Mesendoderm (in vitro differentiated cells): ENCODE measurements at regions not wholly inside any gene's neighbourhood (a gene's known extent, or its start where the extent isn't known, plus 50 kb on each side); places are given as distances from the start of the nearest gene placed in this dataset.

Experiments
- DNase-seq: peaks from one replicate; pipeline ENCODE4 v3.0.0; 2013
- H2AK5ac ChIP-seq: 2 replicates; pipeline ENCODE4 v1.6.1; 2013; ENCODE audit warnings: low read length, inconsistent platforms
- H2BK120ac ChIP-seq: 2 replicates; pipeline ENCODE4 v1.6.1; 2013; ENCODE audit warnings: low read depth, mild to moderate bottlenecking, low read length, moderate library complexity, mixed read lengths
- H2BK15ac ChIP-seq: replicated peaks from 2 replicates; pipeline ENCODE4 v1.6.1; 2013; ENCODE audit warnings: low read depth, mild to moderate bottlenecking, moderate library complexity
- H2BK5ac ChIP-seq: 2 replicates; pipeline ENCODE4 v1.6.1; 2013; ENCODE audit warnings: low read length, inconsistent platforms
- H3K18ac ChIP-seq: 2 replicates; pipeline ENCODE4 v1.6.1; 2013; ENCODE audit warnings: mild to moderate bottlenecking, low read length, mixed read lengths
- H3K23ac ChIP-seq: one replicate; pipeline ENCODE4 v1.6.1; 2013; ENCODE audit warnings: low read length
- H3K27ac ChIP-seq: 2 replicates; pipeline ENCODE4 v1.5.1; 2013; ENCODE audit warnings: low read depth, mild to moderate bottlenecking, inconsistent platforms, low read length, moderate library complexity
- H3K27me3 ChIP-seq: 2 replicates; pipeline ENCODE4 v1.6.1; 2013; ENCODE audit warnings: low read length, control low read depth, mild to moderate bottlenecking, inconsistent platforms; ENCODE audit not compliant: insufficient read depth, poor library complexity
- H3K36me3 ChIP-seq: 2 replicates; pipeline ENCODE4 v1.6.1; 2013; ENCODE audit warnings: low read length, inconsistent platforms; ENCODE audit not compliant: control insufficient read depth, insufficient read depth
- H3K4ac ChIP-seq: one replicate; pipeline ENCODE4 v1.6.1; 2013; ENCODE audit warnings: low read depth, mild to moderate bottlenecking, low read length, moderate library complexity
- H3K4me1 ChIP-seq: 2 replicates; pipeline ENCODE4 v1.6.1; 2013; ENCODE audit warnings: low read depth, low read length, inconsistent platforms; ENCODE audit not compliant: control insufficient read depth
- H3K4me2 ChIP-seq: 2 replicates; pipeline ENCODE4 v1.6.1; 2013; ENCODE audit warnings: low read length
- H3K4me3 ChIP-seq: 2 replicates; pipeline ENCODE4 v1.5.1; 2013; ENCODE audit warnings: mild to moderate bottlenecking, low read length
- H3K56ac ChIP-seq: one replicate; pipeline ENCODE4 v1.6.1; 2013; ENCODE audit warnings: low read length
- H3K79me1 ChIP-seq: 2 replicates; pipeline ENCODE4 v1.6.1; 2013; ENCODE audit warnings: low read length, inconsistent platforms
- H3K79me2 ChIP-seq: 2 replicates; pipeline ENCODE4 v1.6.1; 2013; ENCODE audit warnings: mild to moderate bottlenecking, low read length; ENCODE audit not compliant: control insufficient read depth, insufficient read depth
- H3K9ac ChIP-seq: 2 replicates; pipeline ENCODE4 v1.6.1; 2013; ENCODE audit warnings: low read length, inconsistent platforms
- H4K5ac ChIP-seq: one replicate; pipeline ENCODE4 v1.6.1; 2013; ENCODE audit warnings: low read length
- H4K8ac ChIP-seq: one replicate; pipeline ENCODE4 v1.6.1; 2013; ENCODE audit warnings: low read depth, mild to moderate bottlenecking, control low read depth, low read length, moderate library complexity
- WGBS: extraction: QIAGEN DNeasy Blood & Tissue Kit; methylation state at CpG from one replicate; pipeline ENCODE4 v1.1.7; 2013; ENCODE audit warnings: low lambda C conversion rate, missing lambda C conversion rate; ENCODE audit not compliant: insufficient coverage; ENCODE audit errors: extremely low coverage; 5-methylcytosine and 5-hydroxymethylcytosine counted together

- Histone ChIP-seq H3K4me3 (no peak overlapping the region), H2BK5ac (no peak overlapping the region), H2AK5ac (no peak overlapping the region), H3K79me1 (no peaks in the 10 kb centered on the region), H2BK120ac (no peak overlapping the region), H3K4me1 (no peaks in the 10 kb centered on the region), H3K79me2 (no peaks in the 10 kb centered on the region), H3K18ac (no peak overlapping the region), H3K56ac (no peak overlapping the region), H4K8ac (no peak overlapping the region), H3K23ac (no peak overlapping the region), H2BK15ac (no peak overlapping the region), H3K27me3 (no peaks in the 10 kb centered on the region), H4K5ac (no peak overlapping the region), H3K4me2 (no peak overlapping the region), H3K9ac (no peak overlapping the region), H3K27ac (no peak overlapping the region), H3K4ac (no peak overlapping the region), H3K36me3 (no peaks in the 10 kb centered on the region)
- no peak for DNase-seq
These were observed 1583.6 kb downstream of the CDH8 start for GRCh38 chr16:60452646-60453045.

GRCh38 chr16:60438894-60439293 lies 1597.3 kb downstream of the CDH8 start:
- Histone ChIP-seq H3K36me3 (no peaks in the 10 kb centered on the region), H3K27me3 (no peaks in the 10 kb centered on the region), H3K27ac (no peak overlapping the region), H2BK15ac (no peak overlapping the region), H3K23ac (no peak overlapping the region), H3K4me2 (no peak overlapping the region), H3K56ac (no peak overlapping the region), H3K4me3 (no peak overlapping the region), H3K79me2 (no peaks in the 10 kb centered on the region), H3K4me1 (no peaks in the 10 kb centered on the region), H4K8ac (no peak overlapping the region), H3K79me1 (no peaks in the 10 kb centered on the region), H3K18ac (no peak overlapping the region), H3K9ac (no peak overlapping the region), H4K5ac (no peak overlapping the region), H3K4ac (no peak overlapping the region), H2AK5ac (no peak overlapping the region), H2BK120ac (no peak overlapping the region), H2BK5ac (no peak overlapping the region)
- no CpG with 5 or more reads among the region's 6 CpGs for WGBS
- DNase-seq: no peak

GRCh38 chr16:60432472-60432871 lies 1603.8 kb downstream of the CDH8 start:
- Histone ChIP-seq H3K36me3 (no peaks in the 10 kb centered on the region), H3K4me2 (no peak overlapping the region), H3K4me1 (no peaks in the 10 kb centered on the region), H2AK5ac (no peak overlapping the region), H3K23ac (no peak overlapping the region), H3K27ac (no peak overlapping the region), H3K27me3 (no peaks in the 10 kb centered on the region), H3K79me2 (no peaks in the 10 kb centered on the region), H2BK15ac (no peak overlapping the region), H3K79me1 (no peaks in the 10 kb centered on the region), H3K9ac (no peak overlapping the region), H3K56ac (no peak overlapping the region), H3K18ac (no peak overlapping the region), H3K4me3 (no peak overlapping the region), H2BK5ac (no peak overlapping the region), H3K4ac (no peak overlapping the region), H4K8ac (no peak overlapping the region), H2BK120ac (no peak overlapping the region), H4K5ac (no peak overlapping the region)
- no peak for DNase-seq

- Histone ChIP-seq H3K56ac (no peak overlapping the region), H3K18ac (no peak overlapping the region), H3K23ac (no peak overlapping the region), H2BK15ac (no peak overlapping the region), H3K4me1 (no peaks in the 10 kb centered on the region), H2AK5ac (no peak overlapping the region), H3K4me3 (no peak overlapping the region), H3K27ac (no peak overlapping the region), H4K5ac (no peak overlapping the region), H2BK5ac (no peak overlapping the region), H3K27me3 (no peaks in the 10 kb centered on the region), H3K79me1 (no peaks in the 10 kb centered on the region), H4K8ac (no peak overlapping the region), H3K79me2 (no peaks in the 10 kb centered on the region), H3K4me2 (no peak overlapping the region), H2BK120ac (no peak overlapping the region), H3K9ac (no peak overlapping the region), H3K36me3 (no peaks in the 10 kb centered on the region), H3K4ac (no peak overlapping the region)
- DNase-seq: peak; percentile 9
- no CpG with 5 or more reads among the region's 4 CpGs for WGBS
These were observed 1616.4 kb downstream of the CDH8 start for GRCh38 chr16:60419859-60420258.

GRCh38 chr16:60414613-60415012 lies 1621.6 kb downstream of the CDH8 start:
- Histone ChIP-seq H4K5ac (no peak overlapping the region), H3K79me1 (no peaks in the 10 kb centered on the region), H2BK15ac (no peak overlapping the region), H3K18ac (no peak overlapping the region), H2BK5ac (no peak overlapping the region), H3K4me3 (no peak overlapping the region), H4K8ac (no peak overlapping the region), H3K79me2 (no peaks in the 10 kb centered on the region), H3K27ac (no peak overlapping the region), H3K4me2 (no peak overlapping the region), H3K23ac (no peak overlapping the region), H3K27me3 (no peaks in the 10 kb centered on the region), H3K36me3 (no peaks in the 10 kb centered on the region), H3K4ac (no peak overlapping the region), H3K4me1 (no peaks in the 10 kb centered on the region), H2AK5ac (no peak overlapping the region), H3K56ac (no peak overlapping the region), H2BK120ac (no peak overlapping the region), H3K9ac (no peak overlapping the region)
- WGBS: no CpG with 5 or more reads among the region's 1 CpG
- DNase-seq: peak; percentile 6

- Histone ChIP-seq H2AK5ac (no peak overlapping the region), H3K79me2 (no peaks in the 10 kb centered on the region), H3K23ac (no peak overlapping the region), H4K8ac (no peak overlapping the region), H3K27me3 (no peaks in the 10 kb centered on the region), H2BK120ac (no peak overlapping the region), H3K4me1 (no peaks in the 10 kb centered on the region), H3K4ac (no peak overlapping the region), H3K9ac (no peak overlapping the region), H4K5ac (no peak overlapping the region), H2BK15ac (no peak overlapping the region), H3K4me2 (no peak overlapping the region), H3K18ac (no peak overlapping the region), H3K79me1 (no peaks in the 10 kb centered on the region), H2BK5ac (no peak overlapping the region), H3K4me3 (no peak overlapping the region), H3K36me3 (no peaks in the 10 kb centered on the region), H3K27ac (no peak overlapping the region), H3K56ac (no peak overlapping the region)
- DNase-seq: no peak
- WGBS: no CpG with 5 or more reads among the region's 2 CpGs
These were observed 1622.3 kb downstream of the CDH8 start for GRCh38 chr16:60413969-60414368.
